CD4-positive, alpha-beta T cell treated with Interleukin-15 for 4 hours (primary cell): ENCODE measurements at regions not wholly inside any gene's neighbourhood (a gene's known extent, or its start where the extent isn't known, plus 50 kb on each side); places are given as distances from the start of the nearest gene placed in this dataset.
"Not testable (repeated sequence)": the region's sequence is repeated elsewhere in the genome, so short reads cannot be mapped to it uniquely, and the experiment has no call there.

Source experiments
- DNase-seq: peaks from one replicate; pipeline ENCODE4 v3.0.0-alpha.2; 2020; ENCODE audit warnings: low spot score

DNA sequence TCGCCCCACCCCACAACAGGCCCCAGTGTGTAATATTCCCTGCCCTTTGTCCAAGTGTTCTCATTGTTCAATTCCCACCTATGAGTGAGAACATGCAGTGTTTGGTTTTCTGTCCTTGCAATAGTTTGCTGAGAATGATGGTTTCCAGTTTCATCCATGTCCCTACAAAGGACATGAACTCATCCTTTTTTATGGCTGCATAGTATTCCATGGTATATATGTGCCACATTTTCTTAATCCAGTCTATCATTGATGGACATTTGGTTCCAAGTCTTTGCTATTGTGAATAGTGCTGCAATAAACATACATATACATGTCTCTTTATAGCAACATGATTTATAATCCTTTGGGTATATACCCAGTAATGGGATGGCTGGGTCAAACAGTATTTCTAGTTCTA, 132.7 kb downstream of the SNX10 start:
- DNase-seq: not testable (repeated sequence)

DNA sequence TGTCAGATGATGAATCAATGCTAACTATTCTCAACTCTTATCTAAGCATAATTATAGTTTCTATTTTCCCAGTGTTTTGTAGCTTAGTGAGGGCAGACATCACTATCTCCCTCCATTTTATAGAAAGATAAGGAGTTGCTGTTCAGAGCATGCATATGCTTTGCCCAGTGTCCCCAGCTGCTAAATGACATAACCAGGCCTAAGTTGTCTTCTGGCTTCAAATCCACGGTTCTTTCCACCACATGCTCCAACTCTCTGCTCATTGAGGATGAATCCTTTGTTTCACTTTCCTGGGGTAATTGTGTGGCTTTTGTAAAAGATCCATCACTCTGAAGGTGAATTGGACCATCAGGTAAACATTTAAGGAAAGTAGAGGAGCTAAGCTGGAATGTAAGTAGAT, 134.0 kb downstream of the SNX10 start:
- DNase-seq: no peak

DNA sequence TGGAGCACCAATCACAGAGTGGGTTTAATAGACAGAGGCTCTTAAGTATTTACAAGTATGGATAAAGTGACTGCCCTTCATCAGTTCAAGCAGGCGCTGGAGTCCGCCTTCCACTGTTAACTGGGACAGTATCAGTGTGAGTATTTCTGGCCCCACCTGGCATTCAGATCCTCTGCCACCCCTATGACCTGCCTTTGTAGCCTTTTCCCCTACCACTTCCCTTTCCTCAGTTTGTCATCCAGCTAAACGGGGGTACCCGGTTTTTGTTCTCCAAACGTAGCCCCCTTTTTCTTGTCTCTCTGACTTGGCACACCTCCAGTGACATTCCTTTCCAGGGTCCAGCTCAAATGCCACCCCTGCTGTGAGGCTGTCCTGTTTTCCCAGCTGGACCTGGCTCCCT, 134.4 kb downstream of the SNX10 start:
- DNase-seq: no peak

DNA sequence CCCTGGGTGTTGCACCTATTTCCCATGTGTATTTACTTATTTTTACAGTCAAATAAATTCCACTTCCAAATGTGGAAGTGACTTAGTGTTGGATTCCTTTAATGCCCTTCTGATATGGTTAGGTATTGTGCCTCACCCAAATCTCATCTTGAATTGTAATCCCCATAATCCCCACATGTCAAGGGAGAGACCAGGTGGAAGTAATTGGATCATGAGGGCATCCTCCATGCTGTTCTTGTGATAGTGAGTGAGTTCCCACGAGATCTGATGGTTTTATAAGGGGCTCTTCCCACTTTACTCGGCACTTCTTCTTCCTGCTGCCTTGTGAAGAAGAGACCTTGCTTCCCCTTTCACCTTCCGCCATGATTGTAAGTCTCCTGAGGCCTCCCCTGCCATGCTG, 136.9 kb downstream of the SNX10 start:
- no peak for DNase-seq

DNA sequence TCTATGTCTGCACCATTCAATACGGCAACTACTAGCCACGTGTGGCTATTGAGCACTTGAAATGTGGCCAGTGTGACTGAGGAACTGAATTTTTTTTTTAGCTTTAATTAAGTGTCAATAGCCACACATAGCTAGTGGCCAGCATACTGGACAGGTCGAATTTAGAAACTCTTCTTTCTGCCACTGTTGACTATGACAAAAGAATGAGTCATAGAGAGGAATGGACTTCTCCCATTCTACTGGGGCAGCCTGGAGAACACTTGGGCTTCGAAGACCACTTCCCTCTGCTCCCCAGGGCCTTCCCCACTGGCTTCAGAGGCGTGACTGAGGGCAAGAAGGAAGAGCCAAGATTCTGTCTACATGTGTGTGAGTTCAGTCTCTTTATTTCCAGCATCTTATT, 137.5 kb downstream of the SNX10 start:
- no peak for DNase-seq

DNA sequence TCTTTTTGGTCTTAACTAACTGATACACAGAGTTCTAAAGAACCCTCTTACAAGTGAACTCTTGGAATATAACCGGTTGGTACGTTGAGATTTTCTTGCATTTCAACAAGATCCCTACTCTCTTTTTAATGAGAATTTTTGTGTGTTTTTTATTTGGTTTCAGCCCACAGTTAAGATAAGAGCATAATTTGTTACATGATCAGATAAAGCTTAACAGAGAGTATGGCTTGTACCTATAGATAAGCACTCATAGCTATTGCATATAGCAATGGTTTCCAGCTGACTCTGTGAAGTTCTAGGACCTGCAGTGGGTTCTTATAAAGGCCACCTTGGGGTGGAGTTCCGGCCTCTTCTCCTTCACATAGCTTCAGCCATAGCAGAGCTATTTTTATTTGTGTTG, 143.3 kb downstream of the SNX10 start:
- DNase-seq: no peak

DNA sequence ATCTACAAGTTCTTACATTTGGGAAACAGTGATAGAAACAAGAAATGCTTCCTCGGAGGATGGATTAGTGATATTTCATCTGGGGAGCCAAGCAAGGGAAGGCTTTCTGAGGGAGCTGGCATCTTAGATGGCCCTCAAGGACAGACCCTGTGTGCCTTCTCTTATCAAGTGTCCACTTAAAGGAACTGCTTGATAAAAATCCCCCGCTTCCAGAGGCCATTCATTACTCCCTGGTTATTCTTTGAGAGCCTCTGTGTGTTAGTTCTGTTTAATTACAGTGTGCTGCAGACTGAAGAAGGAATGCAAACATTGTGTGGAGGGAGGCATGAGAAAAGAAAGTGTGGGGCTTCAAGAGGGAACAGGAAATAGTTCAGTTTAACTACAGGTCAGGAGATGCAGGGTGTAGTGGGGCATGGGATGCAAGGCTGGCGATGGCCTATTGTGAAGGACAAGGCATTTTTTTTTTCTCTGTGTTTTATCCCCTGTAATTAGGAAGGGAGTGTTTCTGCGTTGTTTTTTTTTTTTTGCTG, 145.4 kb downstream of the SNX10 start:
- DNase-seq: no peak

DNA sequence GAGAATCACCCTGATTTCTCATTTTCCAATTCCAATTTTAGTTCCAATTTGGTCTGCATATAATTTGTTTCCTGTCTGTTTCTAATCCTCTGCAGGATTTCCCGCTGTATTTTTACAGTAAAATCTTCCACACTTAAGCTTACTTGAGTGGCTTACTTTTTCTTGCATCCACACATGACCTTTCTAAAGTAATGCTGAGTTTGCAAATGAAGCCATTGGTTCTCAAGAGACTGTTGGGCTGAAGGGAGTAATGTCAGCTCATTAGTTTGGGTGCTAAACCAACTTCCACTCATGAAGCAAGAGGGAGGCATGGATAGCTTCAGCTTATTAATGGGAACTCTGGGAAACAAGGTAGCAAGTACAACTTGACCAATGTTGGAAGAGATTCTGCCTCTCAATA, 146.4 kb downstream of the SNX10 start:
- no peak for DNase-seq

DNA sequence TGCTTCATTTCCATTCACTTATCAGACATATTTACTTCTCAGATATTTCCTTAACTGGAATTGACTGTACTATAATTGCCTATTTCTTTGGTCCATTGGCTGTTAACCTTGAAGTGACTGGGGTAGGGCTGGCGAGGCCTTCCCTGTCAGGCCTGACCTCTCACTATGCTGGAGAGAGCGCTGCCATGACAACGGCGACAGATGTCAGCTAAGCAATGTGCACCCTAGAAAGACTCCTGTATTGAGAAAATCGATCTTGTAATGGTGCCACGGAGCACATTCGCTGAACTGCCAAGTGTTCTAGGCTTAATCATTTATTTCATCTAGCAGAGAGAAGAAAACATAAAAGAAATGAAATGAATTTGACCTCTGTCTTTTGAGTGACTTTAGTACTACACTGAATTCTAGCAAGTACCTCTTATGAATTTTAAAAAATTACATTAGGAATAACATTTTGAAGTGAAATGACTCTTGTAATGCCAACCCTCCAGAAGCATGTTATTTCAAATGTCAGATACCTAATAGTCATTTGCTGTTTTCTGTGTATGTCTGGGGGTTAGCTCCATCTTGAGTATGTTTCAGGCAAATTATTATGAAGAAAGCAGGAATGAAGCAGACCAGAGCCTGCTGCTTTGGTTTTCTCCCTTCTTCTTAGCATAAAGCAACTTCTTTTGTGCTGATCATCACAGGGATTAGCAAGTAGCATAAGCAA, 148.0 kb downstream of the SNX10 start:
- no peak for DNase-seq

DNA sequence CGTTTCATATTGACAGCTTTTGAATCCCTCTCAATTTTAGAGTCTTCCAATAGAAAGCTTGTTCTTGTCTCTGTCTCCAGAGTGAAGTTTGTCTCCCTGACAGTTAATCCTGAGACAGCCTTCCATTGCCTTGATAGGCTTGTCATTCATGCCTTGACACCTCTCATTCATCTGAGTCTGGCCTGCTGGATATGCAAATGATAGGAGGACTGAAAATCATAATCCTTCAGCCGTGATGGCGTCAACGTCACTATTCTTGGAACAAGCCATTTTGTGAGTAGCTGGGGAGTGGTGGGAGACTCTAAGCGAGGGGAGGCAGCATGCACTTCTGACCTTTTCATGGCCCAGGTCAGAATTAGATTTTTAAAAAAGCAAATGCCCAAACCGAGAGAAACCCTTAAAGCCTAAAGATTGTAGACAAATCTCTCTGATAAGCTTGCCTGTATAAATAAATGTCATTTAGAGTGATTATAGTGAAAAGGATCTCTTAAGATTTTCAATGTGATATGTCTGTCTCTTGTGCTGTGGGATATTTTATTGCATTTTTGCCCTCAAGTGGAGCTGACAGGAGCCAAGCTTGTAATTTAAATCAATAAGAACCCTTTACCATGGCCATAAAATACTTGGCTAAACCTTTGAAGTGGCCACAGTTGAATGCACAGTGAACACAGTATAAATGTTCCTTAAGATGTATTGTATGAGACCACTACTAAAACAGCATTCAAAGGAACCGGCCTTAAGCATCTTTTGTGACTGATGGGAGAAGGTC, 148.8 kb downstream of the SNX10 start:
- no peak for DNase-seq

DNA sequence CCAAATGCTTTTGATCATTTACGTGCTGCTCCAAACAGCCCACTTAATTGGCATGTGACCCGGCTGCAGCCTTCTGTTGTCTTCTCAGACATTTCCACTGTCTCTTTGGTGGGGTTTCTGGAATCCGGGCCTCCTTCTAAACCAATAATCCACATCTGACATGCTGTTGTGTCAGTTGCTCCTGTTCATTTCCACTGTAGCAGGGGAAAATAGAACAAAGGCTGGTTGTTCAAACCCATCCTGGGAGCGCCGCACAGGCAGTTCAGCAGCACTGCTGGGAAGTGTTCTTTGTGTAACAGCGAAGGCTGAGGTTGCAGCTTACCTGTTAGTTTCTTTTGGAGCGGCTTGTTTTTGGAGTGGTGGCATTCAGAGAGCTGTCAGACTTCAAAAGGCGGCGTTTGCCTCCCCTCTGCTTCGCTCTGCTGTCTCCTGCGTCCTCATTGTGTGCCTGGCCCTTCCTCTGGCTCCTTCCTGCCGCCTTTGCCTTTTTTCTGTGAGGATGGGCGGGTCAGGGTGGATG, 149.4 kb downstream of the SNX10 start:
- no peak for DNase-seq

DNA sequence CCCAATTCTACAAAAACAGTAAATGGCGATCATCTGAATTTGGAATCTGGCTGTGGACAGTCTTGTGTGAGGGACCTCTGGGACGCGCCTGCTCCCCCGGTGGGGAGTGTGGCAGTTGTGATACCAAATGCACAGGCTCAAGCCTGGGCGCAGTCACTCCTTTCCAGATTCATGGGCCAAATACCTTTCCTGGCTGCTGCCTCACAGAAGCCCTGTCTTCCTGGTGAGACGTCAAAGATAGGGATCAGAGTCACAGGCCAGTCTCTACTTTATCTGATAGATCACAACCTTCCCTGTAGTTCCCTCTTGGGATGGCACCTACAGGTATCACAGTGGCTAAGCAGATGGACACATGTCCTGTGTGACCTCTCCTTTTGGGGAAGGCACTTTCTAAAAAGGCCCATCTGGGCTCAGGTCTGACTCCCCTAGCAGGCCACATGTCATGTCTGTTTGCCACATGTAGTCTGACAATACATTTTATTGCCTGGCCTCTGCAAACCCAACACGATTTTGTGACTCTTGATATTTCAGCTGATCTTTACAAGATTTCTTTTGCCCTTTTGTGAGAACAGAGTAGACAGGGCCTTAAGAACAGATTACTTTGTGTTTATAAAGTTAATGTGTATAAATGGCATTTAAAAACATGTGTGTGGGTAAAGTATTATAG, 150.1 kb downstream of the SNX10 start:
- no peak for DNase-seq

DNA sequence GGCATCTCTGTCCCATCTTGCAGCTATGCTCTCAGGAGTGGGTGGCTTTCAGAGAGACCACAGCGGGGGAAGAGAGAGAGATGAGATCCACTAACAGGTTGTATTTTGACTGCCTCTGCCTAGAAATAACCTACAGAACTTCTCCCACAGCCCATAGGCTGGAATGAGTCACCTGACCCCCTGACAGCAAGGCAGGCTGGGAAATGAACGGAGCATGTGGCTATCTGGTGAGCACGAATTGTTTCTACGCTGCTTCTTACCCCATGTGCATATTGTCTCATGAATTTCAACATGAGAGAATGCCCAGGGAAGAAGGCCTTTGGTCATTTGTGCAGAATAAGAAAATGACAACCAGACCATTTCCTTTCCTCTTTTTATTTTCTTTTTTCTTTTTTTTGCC, 151.3 kb downstream of the SNX10 start:
- no peak for DNase-seq

DNA sequence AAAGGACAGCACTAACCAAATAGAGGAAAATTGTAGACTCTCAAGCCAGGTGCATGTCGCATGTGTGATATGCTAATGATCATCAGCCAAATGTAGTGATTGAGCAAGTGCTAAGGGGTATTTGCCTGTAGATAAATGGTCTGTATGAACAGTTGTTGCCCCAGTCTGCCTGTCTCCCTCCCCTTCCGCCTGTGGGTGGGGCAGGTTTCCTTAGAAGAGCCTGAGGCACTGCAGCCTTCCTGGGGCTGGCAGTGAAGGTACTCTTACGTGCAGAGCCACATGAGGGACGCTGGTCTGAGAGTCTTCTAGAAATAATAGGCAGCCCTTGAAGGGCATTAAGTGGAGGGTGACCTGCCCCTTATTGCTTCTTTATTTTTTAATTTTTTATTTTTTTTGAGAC, 152.1 kb downstream of the SNX10 start:
- DNase-seq: no peak

DNA sequence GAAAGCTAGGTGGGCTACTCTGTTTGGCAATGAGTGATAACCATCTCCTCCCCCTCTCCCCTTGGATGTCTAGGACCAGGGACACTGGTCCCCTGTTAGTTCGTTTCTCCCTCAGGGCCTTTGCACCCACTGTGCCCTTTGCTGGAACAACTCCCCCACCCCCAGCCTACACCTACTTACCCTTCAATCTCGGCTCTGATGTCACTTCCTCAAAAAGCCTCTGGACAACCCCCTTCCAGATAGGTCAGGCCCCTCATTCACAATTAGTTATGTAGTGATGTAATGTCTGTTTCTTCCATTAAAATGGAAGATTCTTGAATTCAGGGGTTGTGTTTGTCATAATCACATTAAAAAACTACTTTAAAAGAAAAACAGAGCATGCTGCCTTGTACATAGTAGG, 152.9 kb downstream of the SNX10 start:
- no peak for DNase-seq

DNA sequence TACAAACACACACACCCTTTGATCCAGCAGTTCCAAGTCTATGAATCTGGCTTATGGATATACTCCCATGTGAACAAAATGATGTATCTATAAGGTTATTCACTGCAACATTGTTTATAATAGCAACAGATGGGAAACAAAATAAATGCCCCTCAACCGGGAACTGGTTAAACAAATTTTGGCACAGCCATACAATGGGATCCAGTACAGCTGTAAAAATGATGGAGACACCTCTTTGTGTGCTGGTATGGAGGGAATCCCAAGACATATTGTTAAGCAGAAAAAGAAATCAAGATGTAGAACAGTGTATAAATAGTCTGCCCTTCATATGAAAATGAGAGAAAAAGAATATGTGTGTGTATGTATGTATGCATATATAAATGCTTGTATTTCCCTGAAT, 155.5 kb downstream of the SNX10 start:
- no peak for DNase-seq

DNA sequence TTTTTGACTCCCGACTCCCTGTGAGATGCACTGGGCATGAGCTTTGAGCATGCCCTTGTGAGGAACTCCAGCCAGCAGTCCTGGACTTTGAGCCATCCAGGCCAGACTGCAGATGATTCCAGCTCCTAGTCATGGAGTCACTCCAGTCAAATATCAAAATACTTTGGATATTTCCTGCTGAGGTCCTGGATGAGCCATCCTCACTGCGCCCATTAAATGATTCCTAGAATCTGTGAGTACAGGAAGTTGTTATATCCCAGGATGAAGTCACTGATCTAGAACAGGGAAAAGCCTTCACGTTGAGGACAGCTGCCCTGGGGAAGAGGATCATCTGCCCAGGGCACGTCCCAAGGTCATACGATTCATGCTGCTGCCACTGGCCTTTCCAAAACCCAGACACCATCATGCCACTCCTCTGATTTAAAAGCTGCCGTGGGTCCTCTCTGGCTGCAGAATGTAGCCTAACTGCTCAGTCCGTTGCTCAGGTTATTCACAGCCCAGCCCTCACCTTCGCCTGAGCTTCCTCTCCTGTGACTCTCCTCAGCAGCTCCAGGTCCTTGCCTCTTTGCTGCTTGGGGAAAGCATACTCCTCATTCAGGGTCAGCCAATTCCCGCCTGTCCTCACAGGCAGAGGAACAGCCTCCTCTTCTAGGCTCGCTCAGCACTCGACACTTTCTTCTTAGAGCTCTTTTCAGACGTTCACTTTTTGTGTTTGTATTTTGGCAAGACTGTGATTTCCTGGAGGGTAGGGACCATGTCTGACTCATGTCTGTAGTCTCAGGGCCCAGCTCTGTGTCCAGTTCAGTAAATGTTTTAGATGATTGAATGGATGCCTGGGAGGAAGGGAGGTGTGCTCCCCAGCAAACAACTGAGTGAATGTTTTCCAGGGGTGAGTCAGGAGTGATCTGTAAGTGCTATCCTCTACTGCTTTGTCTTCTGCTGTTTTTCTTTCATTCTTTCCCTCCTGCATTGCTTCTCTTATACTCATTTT, 157.8 kb downstream of the SNX10 start:
- no peak for DNase-seq

DNA sequence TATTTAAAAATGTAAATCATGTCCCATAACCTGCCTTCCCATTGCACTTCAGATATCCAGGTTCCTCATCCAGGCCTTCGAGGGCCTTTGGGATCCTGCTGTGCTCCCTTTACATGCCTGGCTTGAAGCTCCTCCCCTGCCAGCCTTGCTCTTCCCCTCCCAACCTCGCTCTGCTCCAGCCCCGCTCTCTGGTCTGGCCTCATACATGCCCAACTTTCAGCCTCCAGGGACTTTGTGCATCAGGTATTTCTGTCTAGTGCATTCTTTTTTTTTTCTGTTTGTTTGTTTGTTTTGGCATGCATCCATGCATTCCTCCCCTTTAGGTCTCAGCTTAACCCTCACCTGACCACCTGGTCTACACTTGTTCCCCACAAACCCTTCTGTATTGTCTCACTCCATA, 160.3 kb downstream of the SNX10 start:
- DNase-seq: no peak

DNA sequence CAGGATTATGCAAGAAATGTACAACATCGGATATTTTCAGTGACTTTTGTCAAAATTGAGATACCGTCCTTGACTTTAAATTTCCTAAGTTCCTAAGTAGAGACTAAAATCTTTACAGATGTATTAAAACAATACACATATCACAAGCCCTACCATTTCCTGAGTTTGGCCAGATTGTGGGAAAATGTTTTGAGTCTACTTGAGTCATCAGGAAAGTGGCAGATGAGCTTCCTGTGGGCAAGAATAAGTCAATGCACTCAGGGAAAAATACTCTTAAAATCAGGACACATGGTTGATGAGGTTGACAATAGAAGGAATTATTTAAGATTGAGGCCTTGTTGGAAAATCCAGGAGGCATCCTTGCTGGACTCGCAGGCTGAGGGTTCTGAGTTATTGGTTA, 162.5 kb downstream of the SNX10 start:
- no peak for DNase-seq

DNA sequence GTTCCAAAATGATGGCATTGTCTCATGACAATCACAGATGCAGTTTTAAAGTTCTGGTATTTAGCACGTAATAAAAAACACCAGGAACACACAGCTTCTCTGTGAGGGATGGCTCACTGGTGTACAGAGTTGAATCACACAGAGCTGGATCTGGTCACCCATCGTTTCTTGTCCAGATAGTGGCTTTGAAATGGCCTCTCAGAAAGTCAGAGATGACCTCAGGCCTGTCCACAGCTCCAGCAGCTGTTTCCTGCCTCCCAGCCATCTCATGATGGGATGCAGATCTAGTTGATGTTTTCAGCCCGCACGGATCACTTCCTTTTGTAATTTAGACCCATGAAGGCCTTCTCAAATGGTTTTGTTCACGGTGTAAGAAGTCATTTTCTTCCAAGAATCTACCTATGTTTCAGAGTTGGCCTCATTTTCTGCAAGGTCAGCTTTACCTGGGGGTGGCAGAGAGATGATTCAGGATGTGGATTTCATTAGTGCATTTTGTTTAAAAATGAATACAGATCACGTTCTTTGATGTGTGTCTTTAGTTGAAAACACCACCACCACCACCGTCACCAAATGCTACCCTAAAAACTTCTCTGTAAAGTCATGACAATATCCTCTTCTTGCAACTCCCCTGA, 166.2 kb downstream of the SNX10 start:
- no peak for DNase-seq
